ENCODE measurements at regions not wholly inside any gene's neighbourhood (a gene's known extent, or its start where the extent isn't known, plus 50 kb on each side); places are given as distances from the start of the nearest gene placed in this dataset.
A peak's percentile ranks its signal among the peaks of the same experiment; 100 is the strongest.

DNA sequence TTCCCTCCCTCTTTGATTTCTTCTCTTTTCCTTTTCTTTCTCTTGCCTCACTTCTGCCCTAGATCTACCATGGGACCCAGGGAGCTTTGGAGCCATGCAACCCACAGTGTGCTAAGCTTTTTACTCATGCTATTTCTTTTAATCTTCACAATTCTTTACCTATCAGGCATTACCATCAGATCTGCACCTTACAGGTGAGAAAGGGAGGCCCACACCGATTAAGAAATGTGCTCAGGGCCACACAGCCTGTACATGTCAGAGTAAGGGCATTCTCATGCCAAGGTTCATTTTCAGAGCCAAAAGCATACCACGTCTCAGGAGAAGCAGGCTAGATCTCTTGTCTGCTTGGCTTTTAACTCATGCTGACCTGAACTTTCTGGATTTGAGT lies 161.9 kb downstream of the RPIA start (continued):
- TF ChIP-seq ZSCAN18 (CRISPR knock-in tag; IDR thresholded peaks at IDR 0.05) (no peak), KAT7 (CRISPR knock-in tag; IDR thresholded peaks at IDR 0.05; ENCODE audit: borderline replicate concordance) (no peak), ZNF232 (CRISPR knock-in tag; IDR thresholded peaks at IDR 0.05) (no peak), NFYB (CRISPR knock-in tag; conservative IDR thresholded peaks at IDR 0.05; ENCODE audit: low read depth) (no peak)

DNA sequence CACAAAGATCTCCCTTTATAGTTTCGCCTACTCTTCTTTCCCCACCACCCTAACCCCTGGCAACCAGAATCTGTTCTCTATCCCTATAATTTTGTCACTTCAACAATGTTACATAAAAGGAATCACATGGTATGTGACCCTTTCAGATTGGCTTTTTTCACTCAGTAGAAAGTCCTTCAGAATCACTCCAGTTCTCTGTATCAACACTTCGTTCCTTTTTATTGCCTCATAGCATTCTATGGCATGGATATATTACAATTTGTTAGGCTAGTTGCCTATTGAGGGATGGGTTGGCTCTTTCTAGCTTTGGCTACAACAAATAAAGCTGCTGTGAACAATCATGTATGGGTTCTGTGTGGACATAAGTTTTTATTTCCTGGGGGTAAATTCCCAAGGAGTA lies 163.1 kb downstream of the RPIA start:
- Mint-ChIP-seq H3K4me3 (no peak overlapping the region), H3K4me1 (peaks cover 34% of the 10 kb centered on the region), H3K9me3 (peaks cover 7% of the 10 kb centered on the region), H3K36me3 (no peaks in the 10 kb centered on the region), H3K27ac (no peak overlapping the region), H3K27me3 (ENCODE audit: low read depth) (no peaks in the 10 kb centered on the region; the same call in 1 of the 2 replicates)
- ChIA-PET POLR2A (no interaction called here), CTCF (no interaction called here)
- TF ChIP-seq MXD4 (CRISPR knock-in tag; IDR thresholded peaks at IDR 0.05; ENCODE audit: borderline replicate concordance) (no peak), KAT7 (CRISPR knock-in tag; IDR thresholded peaks at IDR 0.05; ENCODE audit: borderline replicate concordance) (no peak), ZNF423 (CRISPR knock-in tag; IDR thresholded peaks at IDR 0.05) (no peak), ELF4 (CRISPR knock-in tag; IDR thresholded peaks at IDR 0.05; ENCODE audit: low read depth) (no peak), ATF1 (CRISPR knock-in tag; IDR thresholded peaks at IDR 0.05) (no peak), CTCF (IDR thresholded peaks at IDR 0.05) (no peak), NFYB (CRISPR knock-in tag; conservative IDR thresholded peaks at IDR 0.05; ENCODE audit: low read depth) (no peak), NFATC4 (CRISPR knock-in tag; IDR thresholded peaks at IDR 0.05) (no peak), SMAD4 (CRISPR knock-in tag; IDR thresholded peaks at IDR 0.05) (no peak), ERG (CRISPR knock-in tag; IDR thresholded peaks at IDR 0.05) (no peak)
- ATAC-seq (no peak), DNase-seq (ENCODE audit: low spot score) (no peak)

DNA sequence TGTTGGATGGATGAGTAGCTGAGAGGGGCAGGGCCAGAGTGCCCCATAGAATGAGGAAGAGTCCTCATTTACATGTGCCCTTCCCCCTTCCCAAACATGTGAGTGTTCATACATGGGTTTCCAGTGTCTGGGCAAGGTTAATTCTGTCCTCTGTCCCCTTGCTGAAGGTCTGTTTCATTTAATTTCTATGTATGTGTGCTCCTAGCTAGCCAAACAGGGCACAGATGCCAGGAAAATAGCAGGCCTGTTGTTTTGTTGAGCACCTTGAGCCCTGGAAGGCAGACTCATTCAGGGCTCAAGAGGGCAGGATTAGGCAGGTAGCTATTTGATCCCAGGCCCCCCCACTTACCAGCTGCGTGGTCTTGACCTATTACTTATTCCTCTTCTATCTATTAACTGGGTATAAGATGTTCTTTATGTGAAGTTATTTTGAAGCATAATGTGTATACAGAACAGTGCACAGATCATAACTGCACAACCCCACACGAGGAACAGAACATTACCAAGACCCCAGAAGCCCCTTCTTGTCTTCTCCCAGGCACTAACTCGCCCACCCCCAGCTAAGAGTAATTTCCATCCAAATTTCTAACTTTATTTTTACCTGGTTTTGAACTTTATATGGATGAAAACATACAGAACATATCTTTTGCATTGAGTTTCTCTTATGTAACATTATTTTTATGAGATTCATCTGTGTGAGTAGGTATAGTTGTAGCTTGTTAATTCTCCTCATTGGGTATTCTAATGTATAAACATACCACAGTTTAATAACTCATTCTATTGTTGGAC lies 164.3 kb downstream of the RPIA start:
- peaks cover 35% of the 10 kb centered on the region for H3K4me1 Mint-ChIP-seq
- peak; percentile 25; the same call in 1 of the 2 replicates for ATAC-seq
- CTCF ChIA-PET, result interaction anchor here (1.2 to 1.8 kb wide), 2 partner anchors 23 to 25 kb away, joined by 4 to 7 read pairs; no protein-coding TSS in a partner anchor
- no peak for DNase-seq (ENCODE audit: low spot score)
- H3K27ac Mint-ChIP-seq, result no peak overlapping the region
- POLR2A ChIA-PET, result no interaction called here
- no peaks in the 10 kb centered on the region for H3K36me3 Mint-ChIP-seq
- peaks cover 7% of the 10 kb centered on the region for H3K9me3 Mint-ChIP-seq
- no peaks in the 10 kb centered on the region; the same call in 1 of the 2 replicates for H3K27me3 Mint-ChIP-seq (ENCODE audit: low read depth)
- H3K4me3 Mint-ChIP-seq, result no peak overlapping the region
- TF ChIP-seq ERG (CRISPR knock-in tag; IDR thresholded peaks at IDR 0.05) (no peak), ATF1 (CRISPR knock-in tag; IDR thresholded peaks at IDR 0.05) (no peak), E2F4 (CRISPR knock-in tag; IDR thresholded peaks at IDR 0.05; ENCODE audit: borderline replicate concordance, low read depth) (no peak), RELA (CRISPR knock-in tag; IDR thresholded peaks at IDR 0.05; ENCODE audit: borderline replicate concordance) (no peak), CREM (CRISPR knock-in tag; IDR thresholded peaks at IDR 0.05) (no peak), FOXP4 (CRISPR knock-in tag; IDR thresholded peaks at IDR 0.05) (no peak), ZNF423 (CRISPR knock-in tag; IDR thresholded peaks at IDR 0.05) (no peak), E2F1 (CRISPR knock-in tag; IDR thresholded peaks at IDR 0.05) (no peak), FOXP1 (CRISPR knock-in tag; IDR thresholded peaks at IDR 0.05; ENCODE audit: borderline replicate concordance) (no peak), ZNF512 (CRISPR knock-in tag; IDR thresholded peaks at IDR 0.05; ENCODE audit: borderline replicate concordance) (no peak)
